Neutrophil (primary cell): ENCODE measurements at regions not wholly inside any gene's neighbourhood (a gene's known extent, or its start where the extent isn't known, plus 50 kb on each side); places are given as distances from the start of the nearest gene placed in this dataset.

ENCODE experiments used
- H3K27ac ChIP-seq: fragments of 200-600 bp; sonication (generic); 2 replicates; pipeline ENCODE4 v1.5.1; 2016; ENCODE audit warnings: mild to moderate bottlenecking, moderate library complexity
- H3K27me3 ChIP-seq: fragments of 200-600 bp; sonication (generic); 2 replicates; pipeline ENCODE4 v1.6.0; 2016; ENCODE audit warnings: mild to moderate bottlenecking
- H3K36me3 ChIP-seq: fragments of 200-600 bp; sonication (generic); 2 replicates; pipeline ENCODE4 v1.5.1; 2017
- H3K4me1 ChIP-seq, 2 experiments: fragments of 200-600 bp in 1 of 2; sonication (generic) in 1 of 2; 1 replicate in 1 of 2; 2 replicates in 1 of 2; pipeline versions ENCODE4 v1.5.1 to v1.6.1; 2013 to 2016; ENCODE audit warnings: low read depth in 1 of 2, low read length in 1 of 2, mild to moderate bottlenecking in 1 of 2, moderate library complexity in 1 of 2; ENCODE audit not compliant: control insufficient read depth in 1 of 2, insufficient read depth in 1 of 2
- H3K4me3 ChIP-seq, 2 experiments: fragments of 200-600 bp in 1 of 2; sonication (generic) in 1 of 2; 1 replicate in 1 of 2; 2 replicates in 1 of 2; pipeline ENCODE4 v1.5.1; 2013 to 2016; ENCODE audit warnings: low read depth in 1 of 2, low read length in 1 of 2, mild to moderate bottlenecking in 1 of 2, moderate library complexity in 1 of 2
- H3K9me3 ChIP-seq: fragments of 200-600 bp; sonication (generic); 2 replicates; pipeline ENCODE4 v1.5.1; 2016
- TF ChIP-seq, protein P1 (sequence below): fragments of 200-600 bp; sonication (generic); IDR thresholded peaks from 2 replicates; pipeline ENCODE4 v1.5.1; 2016; ENCODE audit warnings: antibody characterized with exemption

DNA sequence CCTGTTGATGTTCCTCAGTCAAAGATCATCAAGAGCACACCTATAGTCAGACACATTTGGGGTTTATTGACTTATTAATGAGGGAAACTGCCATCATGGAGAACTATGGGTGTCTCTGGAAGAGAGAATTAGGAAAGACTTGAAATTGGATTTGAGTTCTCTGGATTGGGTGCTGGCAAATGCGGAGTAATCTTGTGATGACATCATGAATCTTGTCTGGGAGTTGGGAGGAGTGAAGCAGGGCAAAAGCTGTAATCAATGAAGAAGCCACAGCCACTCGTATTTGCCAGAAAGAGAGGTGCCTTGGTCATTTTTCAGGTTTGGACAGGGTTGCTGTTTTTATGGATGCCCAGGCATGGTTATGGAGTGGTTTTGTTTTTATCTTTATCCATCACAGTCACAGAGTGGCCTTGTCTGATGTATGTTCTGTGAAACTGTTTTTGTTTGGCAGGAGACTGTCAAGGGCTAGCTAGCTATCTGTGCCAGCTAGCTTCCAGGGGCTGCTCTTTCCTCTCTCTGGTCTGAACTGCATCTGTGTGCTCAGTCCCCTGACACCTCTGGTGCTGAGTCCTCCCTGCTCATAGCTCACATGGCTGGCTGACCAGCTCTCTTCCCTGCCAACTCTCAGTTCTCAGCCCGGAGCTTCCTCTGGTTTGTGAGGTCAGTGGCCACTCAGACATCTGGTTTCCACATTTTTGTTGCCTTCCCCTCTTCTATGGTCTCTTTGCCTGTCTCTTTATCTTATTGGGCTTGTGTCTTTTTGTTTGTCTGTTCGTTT, 193.4 kb upstream of the RMP24 start:
- H3K4me1 ChIP-seq, result no peaks in the 10 kb centered on the region
- TF ChIP-seq, protein P1, sequence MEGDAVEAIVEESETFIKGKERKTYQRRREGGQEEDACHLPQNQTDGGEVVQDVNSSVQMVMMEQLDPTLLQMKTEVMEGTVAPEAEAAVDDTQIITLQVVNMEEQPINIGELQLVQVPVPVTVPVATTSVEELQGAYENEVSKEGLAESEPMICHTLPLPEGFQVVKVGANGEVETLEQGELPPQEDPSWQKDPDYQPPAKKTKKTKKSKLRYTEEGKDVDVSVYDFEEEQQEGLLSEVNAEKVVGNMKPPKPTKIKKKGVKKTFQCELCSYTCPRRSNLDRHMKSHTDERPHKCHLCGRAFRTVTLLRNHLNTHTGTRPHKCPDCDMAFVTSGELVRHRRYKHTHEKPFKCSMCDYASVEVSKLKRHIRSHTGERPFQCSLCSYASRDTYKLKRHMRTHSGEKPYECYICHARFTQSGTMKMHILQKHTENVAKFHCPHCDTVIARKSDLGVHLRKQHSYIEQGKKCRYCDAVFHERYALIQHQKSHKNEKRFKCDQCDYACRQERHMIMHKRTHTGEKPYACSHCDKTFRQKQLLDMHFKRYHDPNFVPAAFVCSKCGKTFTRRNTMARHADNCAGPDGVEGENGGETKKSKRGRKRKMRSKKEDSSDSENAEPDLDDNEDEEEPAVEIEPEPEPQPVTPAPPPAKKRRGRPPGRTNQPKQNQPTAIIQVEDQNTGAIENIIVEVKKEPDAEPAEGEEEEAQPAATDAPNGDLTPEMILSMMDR, result no peak
- no peak overlapping the region for H3K4me3 ChIP-seq
- no peaks in the 10 kb centered on the region for H3K9me3 ChIP-seq
- no peaks in the 10 kb centered on the region for H3K36me3 ChIP-seq
- H3K27ac ChIP-seq, result no peak overlapping the region
- peaks cover 20% of the 10 kb centered on the region for H3K27me3 ChIP-seq

DNA sequence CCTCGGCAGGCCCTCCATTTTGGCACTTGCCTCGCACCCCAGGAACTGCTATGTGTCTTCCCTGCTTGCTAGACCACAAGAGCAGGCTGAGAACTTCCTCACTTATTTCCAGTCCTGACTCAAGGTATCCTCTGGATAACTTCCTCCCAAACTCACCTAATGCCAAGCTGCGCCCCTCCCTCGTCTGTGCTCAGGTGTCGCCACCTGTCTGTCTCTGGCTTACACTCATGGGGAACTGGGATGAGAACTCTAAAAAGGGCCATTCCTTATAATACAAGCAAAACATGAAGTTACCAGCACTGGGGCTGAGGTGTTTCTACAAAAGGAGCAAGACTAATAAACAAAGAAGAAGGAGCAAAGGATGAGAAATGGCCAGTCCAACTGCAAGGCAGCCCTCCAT, 191.5 kb upstream of the RMP24 start:
- TF ChIP-seq, protein P1, result no peak
- Histone ChIP-seq H3K36me3 (no peaks in the 10 kb centered on the region), H3K9me3 (no peaks in the 10 kb centered on the region), H3K27ac (no peak overlapping the region), H3K4me3 (no peak overlapping the region), H3K27me3 (peaks cover 20% of the 10 kb centered on the region), H3K4me1 (no peaks in the 10 kb centered on the region)

DNA sequence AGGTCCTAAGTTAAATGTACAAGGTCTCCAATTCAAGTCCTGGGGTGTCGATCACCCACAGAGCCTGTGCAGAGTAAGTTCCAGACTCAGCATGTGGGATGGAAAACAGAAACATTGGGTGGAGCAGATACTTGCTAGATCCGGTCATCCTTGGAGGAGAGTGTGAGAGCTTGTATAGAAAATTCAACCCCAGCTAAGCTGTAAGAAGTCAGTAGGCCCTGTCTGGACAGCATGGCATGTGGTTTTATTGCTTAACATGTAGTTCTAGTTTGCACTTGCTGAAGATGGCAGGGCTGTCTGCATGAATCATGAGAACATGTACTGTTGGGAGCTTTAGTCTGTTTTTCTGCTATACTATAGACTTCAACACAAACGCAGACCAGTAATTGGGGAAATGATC, 189.6 kb upstream of the RMP24 start:
- Histone ChIP-seq H3K27me3 (peaks cover 13% of the 10 kb centered on the region), H3K4me3 (no peak overlapping the region)

DNA sequence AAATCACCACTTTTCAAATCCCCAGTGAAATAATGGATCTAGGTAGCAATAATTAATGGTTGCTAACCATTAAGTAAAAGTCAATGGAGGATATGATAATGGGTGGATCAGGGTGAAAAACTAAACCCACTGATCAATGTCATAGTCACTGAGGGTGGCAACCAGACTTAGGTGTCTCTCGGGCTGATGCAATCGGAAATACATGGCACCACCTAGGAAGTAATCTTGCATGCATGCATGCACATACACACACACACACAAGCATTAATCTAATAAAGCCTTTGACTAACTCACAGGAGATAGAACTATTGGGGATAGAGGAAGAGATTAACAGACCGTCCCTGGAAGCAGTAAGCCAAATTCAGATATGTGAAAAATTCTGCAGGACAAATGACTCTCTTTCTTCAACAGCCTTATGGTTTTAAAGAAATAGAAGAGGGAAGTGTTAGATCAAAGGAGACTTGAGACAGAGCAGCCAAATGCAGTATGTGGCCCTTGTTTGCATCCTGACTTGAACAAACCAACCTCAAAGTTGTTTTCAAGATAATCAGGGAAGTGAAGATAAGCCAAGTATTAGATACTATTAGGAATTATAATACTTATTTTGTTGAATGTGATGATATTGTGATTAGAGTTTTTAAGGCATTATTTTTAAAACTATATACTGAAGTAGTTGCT, 186.0 kb upstream of the RMP24 start:
- Histone ChIP-seq H3K4me3 (no peak overlapping the region), H3K27me3 (no peaks in the 10 kb centered on the region), H3K9me3 (no peaks in the 10 kb centered on the region), H3K4me1 (no peaks in the 10 kb centered on the region), H3K36me3 (no peaks in the 10 kb centered on the region), H3K27ac (no peak overlapping the region)
- TF ChIP-seq, protein P1, result no peak

More for the DNA sequence above, 189.6 kb upstream of the RMP24 start:
- Histone ChIP-seq H3K27ac (no peak overlapping the region), H3K36me3 (no peaks in the 10 kb centered on the region), H3K4me1 (no peaks in the 10 kb centered on the region), H3K9me3 (no peaks in the 10 kb centered on the region)
- TF ChIP-seq, protein P1, result no peak

DNA sequence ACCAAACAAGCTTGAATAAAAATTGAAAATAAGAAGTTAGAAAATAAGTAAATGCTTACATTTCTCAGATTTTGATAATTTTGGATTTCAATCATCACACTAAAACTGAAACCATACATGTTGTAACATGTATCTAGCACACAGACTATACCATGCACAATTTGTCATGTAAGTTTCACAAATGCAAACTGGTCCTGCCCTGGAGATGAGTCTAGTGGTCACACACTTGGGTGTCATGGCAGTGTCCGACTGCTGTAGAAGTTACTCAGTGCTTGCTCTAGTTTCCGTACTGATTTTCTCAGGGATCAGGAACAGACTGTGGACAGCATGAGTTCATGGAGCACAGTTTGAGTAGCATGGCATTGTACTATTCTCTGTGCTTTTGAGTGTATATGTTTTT, 182.9 kb upstream of the RMP24 start:
- Histone ChIP-seq H3K4me1 (no peaks in the 10 kb centered on the region), H3K27me3 (no peaks in the 10 kb centered on the region), H3K36me3 (no peaks in the 10 kb centered on the region), H3K9me3 (no peaks in the 10 kb centered on the region), H3K27ac (no peak overlapping the region), H3K4me3 (no peak overlapping the region)
- TF ChIP-seq, protein P1, result no peak
